ENCODE measurements at regions not wholly inside any gene's neighbourhood (a gene's known extent, or its start where the extent isn't known, plus 50 kb on each side); places are given as distances from the start of the nearest gene placed in this dataset.

GRCh38 chr13:37241786-37242185, 136.3 kb upstream of the CSNK1A1L start:
- TF ChIP-seq, protein P1, sequence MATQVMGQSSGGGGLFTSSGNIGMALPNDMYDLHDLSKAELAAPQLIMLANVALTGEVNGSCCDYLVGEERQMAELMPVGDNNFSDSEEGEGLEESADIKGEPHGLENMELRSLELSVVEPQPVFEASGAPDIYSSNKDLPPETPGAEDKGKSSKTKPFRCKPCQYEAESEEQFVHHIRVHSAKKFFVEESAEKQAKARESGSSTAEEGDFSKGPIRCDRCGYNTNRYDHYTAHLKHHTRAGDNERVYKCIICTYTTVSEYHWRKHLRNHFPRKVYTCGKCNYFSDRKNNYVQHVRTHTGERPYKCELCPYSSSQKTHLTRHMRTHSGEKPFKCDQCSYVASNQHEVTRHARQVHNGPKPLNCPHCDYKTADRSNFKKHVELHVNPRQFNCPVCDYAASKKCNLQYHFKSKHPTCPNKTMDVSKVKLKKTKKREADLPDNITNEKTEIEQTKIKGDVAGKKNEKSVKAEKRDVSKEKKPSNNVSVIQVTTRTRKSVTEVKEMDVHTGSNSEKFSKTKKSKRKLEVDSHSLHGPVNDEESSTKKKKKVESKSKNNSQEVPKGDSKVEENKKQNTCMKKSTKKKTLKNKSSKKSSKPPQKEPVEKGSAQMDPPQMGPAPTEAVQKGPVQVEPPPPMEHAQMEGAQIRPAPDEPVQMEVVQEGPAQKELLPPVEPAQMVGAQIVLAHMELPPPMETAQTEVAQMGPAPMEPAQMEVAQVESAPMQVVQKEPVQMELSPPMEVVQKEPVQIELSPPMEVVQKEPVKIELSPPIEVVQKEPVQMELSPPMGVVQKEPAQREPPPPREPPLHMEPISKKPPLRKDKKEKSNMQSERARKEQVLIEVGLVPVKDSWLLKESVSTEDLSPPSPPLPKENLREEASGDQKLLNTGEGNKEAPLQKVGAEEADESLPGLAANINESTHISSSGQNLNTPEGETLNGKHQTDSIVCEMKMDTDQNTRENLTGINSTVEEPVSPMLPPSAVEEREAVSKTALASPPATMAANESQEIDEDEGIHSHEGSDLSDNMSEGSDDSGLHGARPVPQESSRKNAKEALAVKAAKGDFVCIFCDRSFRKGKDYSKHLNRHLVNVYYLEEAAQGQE (IDR thresholded peaks at IDR 0.05): no peak
- TF ChIP-seq, protein P2, sequence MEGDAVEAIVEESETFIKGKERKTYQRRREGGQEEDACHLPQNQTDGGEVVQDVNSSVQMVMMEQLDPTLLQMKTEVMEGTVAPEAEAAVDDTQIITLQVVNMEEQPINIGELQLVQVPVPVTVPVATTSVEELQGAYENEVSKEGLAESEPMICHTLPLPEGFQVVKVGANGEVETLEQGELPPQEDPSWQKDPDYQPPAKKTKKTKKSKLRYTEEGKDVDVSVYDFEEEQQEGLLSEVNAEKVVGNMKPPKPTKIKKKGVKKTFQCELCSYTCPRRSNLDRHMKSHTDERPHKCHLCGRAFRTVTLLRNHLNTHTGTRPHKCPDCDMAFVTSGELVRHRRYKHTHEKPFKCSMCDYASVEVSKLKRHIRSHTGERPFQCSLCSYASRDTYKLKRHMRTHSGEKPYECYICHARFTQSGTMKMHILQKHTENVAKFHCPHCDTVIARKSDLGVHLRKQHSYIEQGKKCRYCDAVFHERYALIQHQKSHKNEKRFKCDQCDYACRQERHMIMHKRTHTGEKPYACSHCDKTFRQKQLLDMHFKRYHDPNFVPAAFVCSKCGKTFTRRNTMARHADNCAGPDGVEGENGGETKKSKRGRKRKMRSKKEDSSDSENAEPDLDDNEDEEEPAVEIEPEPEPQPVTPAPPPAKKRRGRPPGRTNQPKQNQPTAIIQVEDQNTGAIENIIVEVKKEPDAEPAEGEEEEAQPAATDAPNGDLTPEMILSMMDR (IDR thresholded peaks at IDR 0.05): no peak
- no peak for TF ChIP-seq EP300 (IDR thresholded peaks at IDR 0.05)
- no peak for TF ChIP-seq HDAC2 (IDR thresholded peaks at IDR 0.05)
- TF ChIP-seq NPAS2 (CRISPR knock-in tag; IDR thresholded peaks at IDR 0.05; ENCODE audit: borderline replicate concordance): no peak
- no peak for TF ChIP-seq POLR2A (IDR thresholded peaks at IDR 0.05; ENCODE audit: low read length)
- no peak for TF ChIP-seq ELK1 (IDR thresholded peaks at IDR 0.05; ENCODE audit: low read depth, low read length)
- no peak for TF ChIP-seq FOSL2 (IDR thresholded peaks at IDR 0.05)
- no peak for TF ChIP-seq FOSL2 (CRISPR knock-in tag; IDR thresholded peaks at IDR 0.05)
- no peak for TF ChIP-seq PHF8 (IDR thresholded peaks at IDR 0.05; ENCODE audit: borderline replicate concordance, low read depth)
- no peak for TF ChIP-seq USF2 (IDR thresholded peaks at IDR 0.05)
- no peak for TF ChIP-seq RARB (CRISPR knock-in tag; IDR thresholded peaks at IDR 0.05)
